ENCODE measurements at regions not wholly inside any gene's neighbourhood (a gene's known extent, or its start where the extent isn't known, plus 50 kb on each side); places are given as distances from the start of the nearest gene placed in this dataset.

GRCh38 chr10:93208717-93209464 is 135.2 kb downstream of the CYP26A1 start:
- Histone ChIP-seq H3K9ac (no peak overlapping the region), H3K9me2 (no peaks in the 10 kb centered on the region), H2AFZ (ENCODE audit: low read depth) (no peak overlapping the region), H3K4me3 (ENCODE audit: low read depth in 2 of 2, low read length in 1 of 2) (no peak overlapping the region), H3K36me3 (replicated peaks in 1 of 2; ENCODE audit: control insufficient read depth in 1 of 2, insufficient read depth in 2 of 2, low read length in 1 of 2) (no peaks in the 10 kb centered on the region), H3F3A (replicated peaks; ENCODE audit: insufficient read depth) (no peaks in the 10 kb centered on the region), H4K20me1 (ENCODE audit: insufficient read depth) (no peaks in the 10 kb centered on the region), H3K27ac (ENCODE audit: low read depth in 2 of 2, low read length in 1 of 2) (no peak overlapping the region), H3K79me2 (ENCODE audit: insufficient read depth) (no peaks in the 10 kb centered on the region), H3K27me3 (ENCODE audit: insufficient read depth) (no peaks in the 10 kb centered on the region), H3K4me2 (no peak overlapping the region), H3K9me3 (no peaks in the 10 kb centered on the region), H3K4me1 (ENCODE audit: control insufficient read depth in 1 of 2, insufficient read depth in 2 of 2, low read depth in 1 of 2, low read length in 1 of 2) (no peaks in the 10 kb centered on the region)
- DNase-seq: no peak
- POLR2A ChIA-PET: no interaction called here
- WGBS (ENCODE audit: low lambda C conversion rate): 43% methylated on average over 7 of the region's 7 CpGs
- CTCF ChIA-PET: interaction anchor here (0.6 kb wide), 1 partner anchor 198 kb away, joined by 3 read pairs; no protein-coding TSS in a partner anchor
- TF ChIP-seq NRF1 (IDR thresholded peaks at IDR 0.05; ENCODE audit: low read depth, low read length) (no peak), MXI1 (IDR thresholded peaks at IDR 0.05; ENCODE audit: low read depth, low read length) (no peak), ZBTB33 (IDR thresholded peaks at IDR 0.05; ENCODE audit: borderline replicate concordance, low read depth) (no peak), GABPA (IDR thresholded peaks at IDR 0.05; ENCODE audit: low read depth) (no peak), ELF1 (IDR thresholded peaks at IDR 0.05) (no peak), SIN3A (IDR thresholded peaks at IDR 0.05; ENCODE audit: borderline replicate concordance, low read depth, low read length) (no peak), TAF1 (IDR thresholded peaks at IDR 0.05; ENCODE audit: borderline replicate concordance, low read depth, low read length) (no peak), EZH2phosphoT487 (IDR thresholded peaks at IDR 0.05; ENCODE audit: borderline replicate concordance, low read depth) (no peak), FOSL2 (IDR thresholded peaks at IDR 0.05; ENCODE audit: borderline replicate concordance, low read depth) (no peak), TEAD4 (IDR thresholded peaks at IDR 0.05; ENCODE audit: borderline replicate concordance, insufficient read depth) (no peak), USF2 (IDR thresholded peaks at IDR 0.05; ENCODE audit: borderline replicate concordance, low read depth, low read length) (no peak), JUND (IDR thresholded peaks at IDR 0.05) (no peak), POLR2AphosphoS5 (IDR thresholded peaks at IDR 0.05; ENCODE audit: low read depth, low read length) (no peak), RAD21 (IDR thresholded peaks at IDR 0.05; ENCODE audit: low read length) (no peak), YY1 (IDR thresholded peaks at IDR 0.05; ENCODE audit: low read depth) (no peak), RFX5 (IDR thresholded peaks at IDR 0.05; ENCODE audit: low read length) (no peak), RCOR1 (IDR thresholded peaks at IDR 0.05; ENCODE audit: low read length) (no peak), EP300 (IDR thresholded peaks at IDR 0.05; ENCODE audit: borderline replicate concordance in 1 of 2, low read depth in 1 of 2, low read length in 1 of 2) (no peak), NFIC (IDR thresholded peaks at IDR 0.05; ENCODE audit: borderline replicate concordance) (no peak), GATA2 (CRISPR knock-in tag; IDR thresholded peaks at IDR 0.05) (no peak)
